ENCODE measurements at regions not wholly inside any gene's neighbourhood (a gene's known extent, or its start where the extent isn't known, plus 50 kb on each side); places are given as distances from the start of the nearest gene placed in this dataset.

DNA sequence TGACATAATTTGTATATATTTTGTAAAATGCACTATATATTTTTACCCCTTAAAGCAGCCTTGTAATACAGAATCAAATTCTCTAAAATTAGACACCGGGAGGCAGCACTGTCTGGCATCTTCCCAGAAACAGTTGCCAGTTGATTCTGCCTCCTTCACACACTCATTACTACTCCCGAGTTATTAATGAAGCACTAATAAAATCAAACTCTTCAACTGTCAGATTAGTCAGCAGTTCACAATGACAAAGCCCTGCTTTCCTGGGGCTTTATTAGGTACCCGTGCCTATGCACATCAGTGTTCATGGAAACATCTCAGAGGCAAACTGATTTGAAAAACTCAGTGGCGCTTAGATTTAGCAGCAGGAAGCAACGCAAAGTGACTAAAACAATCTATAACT lies 103.5 kb upstream of the VEGFC start:
- no peaks in the 10 kb centered on the region for H3K9me3 ChIP-seq
- no peaks in the 10 kb centered on the region for H3K27me3 ChIP-seq
- no peak overlapping the region for H3K27ac ChIP-seq
- H3K36me3 ChIP-seq: no peaks in the 10 kb centered on the region
- TF ChIP-seq POLR2AphosphoS5 (IDR thresholded peaks at IDR 0.05): no peak
- TF ChIP-seq EP300 (IDR thresholded peaks at IDR 0.05): no peak
- TF ChIP-seq, protein P1, sequence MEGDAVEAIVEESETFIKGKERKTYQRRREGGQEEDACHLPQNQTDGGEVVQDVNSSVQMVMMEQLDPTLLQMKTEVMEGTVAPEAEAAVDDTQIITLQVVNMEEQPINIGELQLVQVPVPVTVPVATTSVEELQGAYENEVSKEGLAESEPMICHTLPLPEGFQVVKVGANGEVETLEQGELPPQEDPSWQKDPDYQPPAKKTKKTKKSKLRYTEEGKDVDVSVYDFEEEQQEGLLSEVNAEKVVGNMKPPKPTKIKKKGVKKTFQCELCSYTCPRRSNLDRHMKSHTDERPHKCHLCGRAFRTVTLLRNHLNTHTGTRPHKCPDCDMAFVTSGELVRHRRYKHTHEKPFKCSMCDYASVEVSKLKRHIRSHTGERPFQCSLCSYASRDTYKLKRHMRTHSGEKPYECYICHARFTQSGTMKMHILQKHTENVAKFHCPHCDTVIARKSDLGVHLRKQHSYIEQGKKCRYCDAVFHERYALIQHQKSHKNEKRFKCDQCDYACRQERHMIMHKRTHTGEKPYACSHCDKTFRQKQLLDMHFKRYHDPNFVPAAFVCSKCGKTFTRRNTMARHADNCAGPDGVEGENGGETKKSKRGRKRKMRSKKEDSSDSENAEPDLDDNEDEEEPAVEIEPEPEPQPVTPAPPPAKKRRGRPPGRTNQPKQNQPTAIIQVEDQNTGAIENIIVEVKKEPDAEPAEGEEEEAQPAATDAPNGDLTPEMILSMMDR (IDR thresholded peaks at IDR 0.05): no peak
- TF ChIP-seq POLR2A (IDR thresholded peaks at IDR 0.05): no peak
- WGBS, 2 donors: 73 to 80% methylated on average over 5 of the region's 5 CpGs
- intact Hi-C loops (cut with DNase I): no loop called here
- H3K4me1 ChIP-seq: no peaks in the 10 kb centered on the region
- no peak for DNase-seq
- no peak overlapping the region for H3K4me3 ChIP-seq

DNA sequence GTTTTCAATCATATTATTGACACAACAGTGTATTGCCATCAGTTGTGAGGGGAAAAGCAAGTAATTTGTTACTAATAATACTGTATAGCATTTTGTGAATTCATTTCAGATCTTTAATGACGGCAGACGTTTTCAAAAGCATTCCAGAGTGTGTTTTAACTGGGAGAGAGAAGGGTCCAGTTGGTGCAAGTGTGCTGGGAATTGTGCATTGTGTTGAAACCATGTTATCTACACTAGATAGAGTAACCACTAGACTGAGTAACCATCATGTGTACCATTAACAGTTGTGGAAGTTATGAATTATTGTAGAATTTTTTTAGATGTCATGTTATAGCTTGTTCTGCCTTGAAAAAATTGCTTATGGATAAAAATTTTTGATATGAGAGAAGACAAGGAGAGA lies 104.5 kb upstream of the VEGFC start:
- Histone ChIP-seq H3K4me3 (no peak overlapping the region), H3K27ac (no peak overlapping the region), H3K36me3 (no peaks in the 10 kb centered on the region), H3K27me3 (no peaks in the 10 kb centered on the region), H3K4me1 (no peaks in the 10 kb centered on the region), H3K9me3 (no peaks in the 10 kb centered on the region)
- 2 to 46% methylated on average over 2 of the region's 2 CpGs for WGBS, 2 donors
- TF ChIP-seq, protein P1 (IDR thresholded peaks at IDR 0.05): no peak
- TF ChIP-seq POLR2AphosphoS5 (IDR thresholded peaks at IDR 0.05) (no peak), POLR2A (IDR thresholded peaks at IDR 0.05) (no peak), EP300 (IDR thresholded peaks at IDR 0.05) (no peak)
- DNase-seq: no peak
- intact Hi-C loops (cut with DNase I): no loop called here

DNA sequence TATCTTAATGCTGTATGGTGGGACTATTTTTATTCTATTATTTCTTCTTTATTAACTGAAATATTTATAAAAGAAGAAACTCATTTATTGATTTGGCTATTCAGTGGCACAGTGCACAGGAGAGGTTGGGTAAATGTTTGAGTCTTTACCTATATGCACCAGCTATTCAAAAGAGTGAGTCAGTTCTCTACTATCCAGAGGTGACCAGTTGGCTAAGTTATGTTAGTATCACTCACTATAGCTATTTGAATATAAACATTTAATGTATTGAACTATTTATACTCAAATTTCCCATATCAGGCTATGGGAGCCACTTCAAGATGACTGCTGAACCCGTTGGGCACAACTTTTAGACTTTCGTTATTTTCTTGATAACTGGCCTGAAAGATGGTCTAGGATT lies 106.1 kb upstream of the VEGFC start:
- H3K4me3 ChIP-seq: no peak overlapping the region
- WGBS, 2 donors: 69 to 85% methylated on average over 2 of the region's 2 CpGs

DNA sequence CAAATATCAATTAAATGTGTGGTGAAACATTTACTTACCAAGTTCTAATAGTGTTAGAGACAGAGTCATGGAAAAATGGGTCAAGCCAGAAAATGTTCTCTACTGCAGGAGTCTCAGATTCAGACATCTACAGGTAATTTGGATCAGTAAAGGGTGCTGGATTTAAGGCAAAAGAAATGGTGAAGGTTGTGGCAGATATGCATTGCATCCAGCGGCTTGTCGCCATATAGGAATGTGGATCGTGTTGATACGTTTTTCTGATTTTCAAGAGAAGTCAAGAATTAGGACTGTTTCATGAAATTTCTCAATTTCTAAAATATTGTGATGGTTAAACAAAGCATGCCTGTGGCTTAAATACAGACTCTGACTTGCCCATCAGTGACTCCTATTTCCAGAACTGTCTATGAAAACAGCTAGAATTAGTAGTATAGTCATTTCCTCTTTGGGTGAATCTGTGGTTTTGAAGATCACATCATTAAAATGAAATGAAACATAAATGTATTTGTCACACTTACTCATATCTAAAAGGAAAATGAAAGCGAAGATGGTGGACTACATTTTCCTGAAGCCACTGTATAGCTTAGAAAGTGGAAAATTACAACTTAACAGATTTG lies 110.1 kb upstream of the VEGFC start:
- Histone ChIP-seq H3K27me3 (no peaks in the 10 kb centered on the region), H3K4me1 (no peaks in the 10 kb centered on the region), H3K36me3 (no peaks in the 10 kb centered on the region), H3K9me3 (no peaks in the 10 kb centered on the region), H3K4me3 (no peak overlapping the region), H3K27ac (no peak overlapping the region)
- WGBS, 2 donors: 73 to 74% methylated on average over 5 of the region's 5 CpGs
- intact Hi-C loops (cut with DNase I): no loop called here
- TF ChIP-seq POLR2A (IDR thresholded peaks at IDR 0.05) (no peak), POLR2AphosphoS5 (IDR thresholded peaks at IDR 0.05) (no peak), EP300 (IDR thresholded peaks at IDR 0.05) (no peak)
- TF ChIP-seq, protein P1 (IDR thresholded peaks at IDR 0.05): no peak
- no peak for DNase-seq

More for the DNA sequence above, 106.1 kb upstream of the VEGFC start:
- DNase-seq: no peak
- Histone ChIP-seq H3K27ac (no peak overlapping the region), H3K27me3 (no peaks in the 10 kb centered on the region), H3K9me3 (no peaks in the 10 kb centered on the region), H3K4me1 (no peaks in the 10 kb centered on the region), H3K36me3 (no peaks in the 10 kb centered on the region)
- intact Hi-C loops (cut with DNase I): no loop called here
- no peak for TF ChIP-seq POLR2A (IDR thresholded peaks at IDR 0.05)
- TF ChIP-seq, protein P1 (IDR thresholded peaks at IDR 0.05): no peak

DNA sequence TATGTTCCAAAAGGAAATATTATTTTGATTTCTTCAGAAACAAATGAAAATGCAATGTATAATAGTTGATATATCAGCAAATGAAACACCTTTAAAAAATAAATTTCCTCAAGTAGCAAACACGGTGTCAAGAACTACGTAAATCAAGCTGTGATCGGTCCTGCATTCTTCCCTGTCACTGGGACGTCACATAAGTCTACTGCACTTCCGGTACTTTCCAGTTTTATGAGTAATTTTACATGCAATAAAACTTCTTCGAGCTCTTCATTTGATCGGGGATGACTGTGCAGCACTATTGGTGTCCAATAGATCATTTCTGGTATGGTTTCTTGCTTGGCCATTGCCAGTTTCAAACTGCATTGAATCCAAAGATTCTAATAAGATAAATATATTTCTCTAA lies 114.0 kb upstream of the VEGFC start:
- no peak overlapping the region for H3K27ac ChIP-seq
- H3K36me3 ChIP-seq: no peaks in the 10 kb centered on the region
- no peak for DNase-seq
- no peaks in the 10 kb centered on the region for H3K9me3 ChIP-seq
- no peaks in the 10 kb centered on the region for H3K27me3 ChIP-seq
- H3K4me3 ChIP-seq: no peak overlapping the region
- 34 to 55% methylated on average over 7 of the region's 7 CpGs for WGBS, 2 donors
- no peaks in the 10 kb centered on the region for H3K4me1 ChIP-seq
- intact Hi-C loops (cut with DNase I): no loop called here
- TF ChIP-seq, protein P1 (IDR thresholded peaks at IDR 0.05): no peak
- TF ChIP-seq EP300 (IDR thresholded peaks at IDR 0.05) (no peak), POLR2A (IDR thresholded peaks at IDR 0.05) (no peak), POLR2AphosphoS5 (IDR thresholded peaks at IDR 0.05) (no peak)
